Activated CD4-positive, alpha-beta memory T cell treated with anti-CD3 and anti-CD28 coated beads, Interleukin-2, amount 10 ng/mL, durations not matched to agents 7 days and 5 days (primary cell): ENCODE measurements at regions not wholly inside any gene's neighbourhood (a gene's known extent, or its start where the extent isn't known, plus 50 kb on each side); places are given as distances from the start of the nearest gene placed in this dataset.

Source experiments
- CTCF ChIA-PET: fragments of 350-600 bp; sonication (Branson Sonifier 250); formaldehyde crosslinking; loops from one replicate; lab custom pipeline; 2021; ENCODE audit warnings: antibody characterized with exemption, inconsistent platforms; lab: Charles Lee
- POLR2A ChIA-PET: fragments of 350-600 bp; sonication (Branson Sonifier 250); formaldehyde crosslinking; loops from one replicate; lab custom pipeline; 2021; ENCODE audit warnings: antibody characterized with exemption; lab: Charles Lee
- DNase-seq: peaks from one replicate; pipeline ENCODE4 v3.0.0-alpha.2; 2020
- H3K27ac Mint-ChIP-seq: one replicate; pipeline ENCODE4 v1.8.0; 2021; ENCODE audit warnings: mild to moderate bottlenecking, mixed read lengths
- H3K27me3 Mint-ChIP-seq: one replicate; pipeline ENCODE4 v1.8.0; 2021; ENCODE audit warnings: mixed read lengths
- H3K36me3 Mint-ChIP-seq: one replicate; pipeline ENCODE4 v1.8.0; 2021; ENCODE audit warnings: low read depth, mixed read lengths
- H3K4me1 Mint-ChIP-seq: one replicate; pipeline ENCODE4 v1.8.0; 2021; ENCODE audit warnings: mixed read lengths
- H3K4me3 Mint-ChIP-seq: one replicate; pipeline ENCODE4 v1.8.0; 2021; ENCODE audit warnings: mild to moderate bottlenecking, mixed read lengths
- H3K9me3 Mint-ChIP-seq: one replicate; pipeline ENCODE4 v1.8.0; 2021; ENCODE audit warnings: mixed read lengths

GRCh38 chr1:185483664-185484450 is 166.8 kb upstream of the IVNS1ABP start:
- no peaks in the 10 kb centered on the region for H3K4me1 Mint-ChIP-seq
- peaks cover 2% of the 10 kb centered on the region for H3K9me3 Mint-ChIP-seq
- no peak overlapping the region for H3K4me3 Mint-ChIP-seq
- no peak overlapping the region for H3K27ac Mint-ChIP-seq
- ChIA-PET CTCF (no interaction called here), POLR2A (no interaction called here)
- no peaks in the 10 kb centered on the region for H3K27me3 Mint-ChIP-seq
- DNase-seq = no peak
- H3K36me3 Mint-ChIP-seq = no peaks in the 10 kb centered on the region

- POLR2A ChIA-PET = no interaction called here
Measured at GRCh38 chr1:185483217-185483616, 166.2 kb upstream of the IVNS1ABP start.

GRCh38 chr1:185480545-185480944 is 163.5 kb upstream of the IVNS1ABP start:
- Mint-ChIP-seq H3K4me3 (no peak overlapping the region), H3K4me1 (no peaks in the 10 kb centered on the region), H3K27me3 (no peaks in the 10 kb centered on the region), H3K27ac (no peak overlapping the region), H3K9me3 (peaks cover 2% of the 10 kb centered on the region), H3K36me3 (no peaks in the 10 kb centered on the region)
- ChIA-PET POLR2A (no interaction called here), CTCF (no interaction called here)
- DNase-seq = no peak

More at GRCh38 chr1:185483217-185483616, 166.2 kb upstream of the IVNS1ABP start:
- no peak for DNase-seq
- Mint-ChIP-seq H3K27ac (no peak overlapping the region), H3K27me3 (no peaks in the 10 kb centered on the region), H3K4me1 (no peaks in the 10 kb centered on the region), H3K9me3 (peaks cover 2% of the 10 kb centered on the region), H3K36me3 (no peaks in the 10 kb centered on the region), H3K4me3 (no peak overlapping the region)
- CTCF ChIA-PET = no interaction called here

GRCh38 chr1:185479796-185480195 is 162.8 kb upstream of the IVNS1ABP start:
- H3K27me3 Mint-ChIP-seq = no peaks in the 10 kb centered on the region
- H3K4me1 Mint-ChIP-seq = peaks cover under 1% of the 10 kb centered on the region
- H3K9me3 Mint-ChIP-seq = peaks cover 2% of the 10 kb centered on the region
- POLR2A ChIA-PET = no interaction called here
- no peak for DNase-seq
- no peaks in the 10 kb centered on the region for H3K36me3 Mint-ChIP-seq
- H3K27ac Mint-ChIP-seq = no peak overlapping the region
- H3K4me3 Mint-ChIP-seq = no peak overlapping the region
- CTCF ChIA-PET = no interaction called here

GRCh38 chr1:185478877-185479276 is 161.8 kb upstream of the IVNS1ABP start:
- H3K27me3 Mint-ChIP-seq = no peaks in the 10 kb centered on the region
- POLR2A ChIA-PET = no interaction called here
- no peak overlapping the region for H3K4me3 Mint-ChIP-seq
- no peak overlapping the region for H3K27ac Mint-ChIP-seq
- CTCF ChIA-PET = no interaction called here
- no peaks in the 10 kb centered on the region for H3K36me3 Mint-ChIP-seq
- peaks cover 4% of the 10 kb centered on the region for H3K4me1 Mint-ChIP-seq
- no peak for DNase-seq
- peaks cover 2% of the 10 kb centered on the region for H3K9me3 Mint-ChIP-seq

GRCh38 chr1:185477638-185478580 is 160.9 kb upstream of the IVNS1ABP start:
- no peaks in the 10 kb centered on the region for H3K27me3 Mint-ChIP-seq
- no peak overlapping the region for H3K27ac Mint-ChIP-seq
- POLR2A ChIA-PET = no interaction called here

GRCh38 chr1:185474440-185475149 is 157.6 kb upstream of the IVNS1ABP start:
- Mint-ChIP-seq H3K27me3 (peaks cover 3% of the 10 kb centered on the region), H3K4me1 (peaks cover 4% of the 10 kb centered on the region), H3K9me3 (no peaks in the 10 kb centered on the region), H3K27ac (no peak overlapping the region), H3K4me3 (no peak overlapping the region), H3K36me3 (no peaks in the 10 kb centered on the region)
- POLR2A ChIA-PET = interaction anchor here (1.2 kb wide), 1 partner anchor 86 kb away, joined by 3 read pairs; no protein-coding TSS in a partner anchor
- DNase-seq = no peak
- CTCF ChIA-PET = no interaction called here

More at GRCh38 chr1:185477638-185478580, 160.9 kb upstream of the IVNS1ABP start:
- Mint-ChIP-seq H3K9me3 (peaks cover 2% of the 10 kb centered on the region), H3K36me3 (no peaks in the 10 kb centered on the region), H3K4me3 (no peak overlapping the region), H3K4me1 (peaks cover 4% of the 10 kb centered on the region)
- DNase-seq = no peak
- CTCF ChIA-PET = no interaction called here

GRCh38 chr1:185473186-185473585 is 156.1 kb upstream of the IVNS1ABP start:
- H3K4me3 Mint-ChIP-seq = no peak overlapping the region
- CTCF ChIA-PET = no interaction called here
- no peak for DNase-seq
- H3K4me1 Mint-ChIP-seq = peaks cover 4% of the 10 kb centered on the region
- no peaks in the 10 kb centered on the region for H3K36me3 Mint-ChIP-seq
- H3K9me3 Mint-ChIP-seq = no peaks in the 10 kb centered on the region
- H3K27me3 Mint-ChIP-seq = peaks cover 3% of the 10 kb centered on the region
- POLR2A ChIA-PET = no interaction called here
- H3K27ac Mint-ChIP-seq = no peak overlapping the region

GRCh38 chr1:185468626-185469025 is 151.6 kb upstream of the IVNS1ABP start:
- Mint-ChIP-seq H3K27me3 (peaks cover 3% of the 10 kb centered on the region), H3K9me3 (no peaks in the 10 kb centered on the region), H3K4me3 (no peak overlapping the region), H3K4me1 (no peaks in the 10 kb centered on the region), H3K27ac (no peak overlapping the region), H3K36me3 (no peaks in the 10 kb centered on the region)
- DNase-seq = no peak
- CTCF ChIA-PET = no interaction called here
- POLR2A ChIA-PET = no interaction called here

- CTCF ChIA-PET = no interaction called here
- no peaks in the 10 kb centered on the region for H3K4me1 Mint-ChIP-seq
- H3K36me3 Mint-ChIP-seq = no peaks in the 10 kb centered on the region
- H3K9me3 Mint-ChIP-seq = no peaks in the 10 kb centered on the region
- no peak for DNase-seq
- no peak overlapping the region for H3K27ac Mint-ChIP-seq
- POLR2A ChIA-PET = no interaction called here
- peaks cover 3% of the 10 kb centered on the region for H3K27me3 Mint-ChIP-seq
- H3K4me3 Mint-ChIP-seq = no peak overlapping the region
Measured at GRCh38 chr1:185467122-185467521, 150.1 kb upstream of the IVNS1ABP start.

- H3K36me3 Mint-ChIP-seq = no peaks in the 10 kb centered on the region
- POLR2A ChIA-PET = no interaction called here
Measured at GRCh38 chr1:185464777-185465176, 147.7 kb upstream of the IVNS1ABP start.

GRCh38 chr1:185463433-185463832 is 146.4 kb upstream of the IVNS1ABP start:
- no peaks in the 10 kb centered on the region for H3K4me1 Mint-ChIP-seq
- ChIA-PET POLR2A (no interaction called here), CTCF (no interaction called here)
- H3K4me3 Mint-ChIP-seq = no peak overlapping the region
- no peaks in the 10 kb centered on the region for H3K27me3 Mint-ChIP-seq
- H3K36me3 Mint-ChIP-seq = no peaks in the 10 kb centered on the region
- H3K9me3 Mint-ChIP-seq = no peaks in the 10 kb centered on the region
- DNase-seq = no peak
- no peak overlapping the region for H3K27ac Mint-ChIP-seq

More at GRCh38 chr1:185464777-185465176, 147.7 kb upstream of the IVNS1ABP start:
- Mint-ChIP-seq H3K4me3 (no peak overlapping the region), H3K27ac (no peak overlapping the region), H3K9me3 (no peaks in the 10 kb centered on the region), H3K4me1 (no peaks in the 10 kb centered on the region), H3K27me3 (no peaks in the 10 kb centered on the region)
- no peak for DNase-seq
- CTCF ChIA-PET = no interaction called here

- Mint-ChIP-seq H3K9me3 (no peaks in the 10 kb centered on the region), H3K27ac (no peak overlapping the region), H3K4me1 (no peaks in the 10 kb centered on the region), H3K36me3 (no peaks in the 10 kb centered on the region), H3K27me3 (no peaks in the 10 kb centered on the region), H3K4me3 (no peak overlapping the region)
- POLR2A ChIA-PET = no interaction called here
- DNase-seq = no peak
- CTCF ChIA-PET = no interaction called here
Measured at GRCh38 chr1:185463011-185463410, 146.0 kb upstream of the IVNS1ABP start.
